SK-N-MC (cell line): ENCODE measurements at regions not wholly inside any gene's neighbourhood (a gene's known extent, or its start where the extent isn't known, plus 50 kb on each side); places are given as distances from the start of the nearest gene placed in this dataset.

Experiments
- EZH2 ChIP-seq: fragments of 200-600 bp; sonication (generic); IDR thresholded peaks from one replicate; pipeline ENCODE4 v1.6.1; 2017; ENCODE audit warnings: antibody characterized with exemption
- FOXP2 ChIP-seq: optimal IDR thresholded peaks from 2 replicates; pipeline ENCODE3; 2011; ENCODE audit warnings: mild to moderate bottlenecking, moderate library complexity; ENCODE audit not compliant: insufficient read depth; ENCODE audit errors: extremely low read length, control extremely low read depth
- POLR2AphosphoS5 ChIP-seq: IDR thresholded peaks from 2 replicates; pipeline ENCODE4 v1.6.1; 2012; ENCODE audit warnings: mild to moderate bottlenecking, low read depth, low read length, borderline replicate concordance

- TF ChIP-seq POLR2AphosphoS5 (no peak), EZH2 (no peak), FOXP2 (no peak)
These were observed 120.2 kb upstream of the GPRIN3 start for GRCh38 chr4:89427782-89428181.
